ENCODE measurements at regions not wholly inside any gene's neighbourhood (a gene's known extent, or its start where the extent isn't known, plus 50 kb on each side); places are given as distances from the start of the nearest gene placed in this dataset.

GRCh38 chr6:23348185-23348584, 777.8 kb upstream of the NRSN1 start:
- TF ChIP-seq, protein P1, sequence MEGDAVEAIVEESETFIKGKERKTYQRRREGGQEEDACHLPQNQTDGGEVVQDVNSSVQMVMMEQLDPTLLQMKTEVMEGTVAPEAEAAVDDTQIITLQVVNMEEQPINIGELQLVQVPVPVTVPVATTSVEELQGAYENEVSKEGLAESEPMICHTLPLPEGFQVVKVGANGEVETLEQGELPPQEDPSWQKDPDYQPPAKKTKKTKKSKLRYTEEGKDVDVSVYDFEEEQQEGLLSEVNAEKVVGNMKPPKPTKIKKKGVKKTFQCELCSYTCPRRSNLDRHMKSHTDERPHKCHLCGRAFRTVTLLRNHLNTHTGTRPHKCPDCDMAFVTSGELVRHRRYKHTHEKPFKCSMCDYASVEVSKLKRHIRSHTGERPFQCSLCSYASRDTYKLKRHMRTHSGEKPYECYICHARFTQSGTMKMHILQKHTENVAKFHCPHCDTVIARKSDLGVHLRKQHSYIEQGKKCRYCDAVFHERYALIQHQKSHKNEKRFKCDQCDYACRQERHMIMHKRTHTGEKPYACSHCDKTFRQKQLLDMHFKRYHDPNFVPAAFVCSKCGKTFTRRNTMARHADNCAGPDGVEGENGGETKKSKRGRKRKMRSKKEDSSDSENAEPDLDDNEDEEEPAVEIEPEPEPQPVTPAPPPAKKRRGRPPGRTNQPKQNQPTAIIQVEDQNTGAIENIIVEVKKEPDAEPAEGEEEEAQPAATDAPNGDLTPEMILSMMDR (IDR thresholded peaks at IDR 0.05): no peak
- TF ChIP-seq EP300 (IDR thresholded peaks at IDR 0.05): no peak
- no peak for TF ChIP-seq POLR2AphosphoS5 (IDR thresholded peaks at IDR 0.05)
- no peak for TF ChIP-seq POLR2A (IDR thresholded peaks at IDR 0.05; ENCODE audit: low read depth)

Measured in esophagus muscularis mucosa (tissue), 4 donors.